HG03521 (cell line): ENCODE measurements at regions not wholly inside any gene's neighbourhood (a gene's known extent, or its start where the extent isn't known, plus 50 kb on each side); places are given as distances from the start of the nearest gene placed in this dataset.
"Not testable (repeated sequence)": the region's sequence is repeated elsewhere in the genome, so short reads cannot be mapped to it uniquely, and the experiment has no call there.

ENCODE experiments used
- ATAC-seq: cut with Tn5 transposase; IDR thresholded peaks from one replicate; pipeline ENCODE4 v1.9.1; 2021; ENCODE audit warnings: mild to moderate bottlenecking, moderate library complexity; ENCODE audit not compliant: unreplicated experiment

DNA sequence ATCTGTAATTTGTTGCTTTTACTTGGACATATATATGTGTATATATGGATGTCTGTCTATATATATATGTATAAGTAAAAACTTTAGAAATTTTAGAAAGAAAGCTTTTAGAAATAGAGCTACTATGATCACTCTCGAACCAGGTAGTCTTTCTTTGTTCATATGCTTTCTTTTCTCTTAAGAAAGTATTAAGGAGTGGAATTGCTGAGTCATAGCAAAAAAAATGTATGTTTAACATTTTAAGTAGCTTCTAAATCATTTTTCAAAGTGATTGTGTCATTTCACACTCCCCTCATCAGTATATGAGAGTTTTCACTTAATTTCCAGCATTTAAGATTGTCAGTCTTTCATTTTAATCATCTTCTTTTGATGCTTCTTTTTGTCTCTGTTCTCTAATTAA is 447.9 kb upstream of the TECRL start:
- ATAC-seq: no peak

DNA sequence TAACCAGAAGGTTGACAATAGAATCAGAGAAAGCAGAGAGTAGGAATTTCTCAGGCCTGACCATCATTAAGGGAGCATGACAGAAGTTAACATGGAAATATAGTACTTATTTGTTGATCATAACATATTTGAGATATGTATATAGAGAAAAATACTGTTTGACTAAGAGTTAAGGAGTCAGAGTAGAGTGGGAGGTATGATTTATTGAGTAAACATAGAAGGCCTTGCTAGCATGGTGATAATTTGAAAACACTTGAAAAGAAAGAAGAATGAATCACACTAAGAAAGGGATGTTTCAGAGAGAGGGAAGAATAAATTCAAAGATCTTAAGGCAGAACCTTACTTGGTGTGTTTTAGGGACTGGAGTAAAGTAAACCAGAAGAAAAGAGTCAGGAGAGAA is 437.2 kb upstream of the TECRL start:
- ATAC-seq: no peak

DNA sequence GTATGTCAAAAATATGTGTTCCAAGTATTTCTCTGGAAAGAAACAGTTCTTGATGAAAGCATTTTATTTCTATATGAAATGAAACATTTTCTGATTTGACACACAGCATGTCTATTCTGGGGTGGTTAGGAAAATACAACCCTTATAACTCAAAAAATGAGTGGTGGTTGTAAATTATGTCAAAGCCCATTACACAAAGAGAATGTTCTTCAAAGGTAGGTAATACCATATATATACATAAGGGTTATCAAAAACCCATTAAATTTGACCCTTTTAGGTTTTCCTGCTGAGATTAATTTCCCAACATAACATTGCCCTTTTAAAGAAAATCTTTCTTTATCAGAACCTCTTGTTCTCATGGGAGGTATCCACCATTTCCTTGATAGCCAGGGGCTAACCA is 420.5 kb upstream of the TECRL start:
- ATAC-seq: no peak

GRCh38 chr4:64824591-64824990 is 415.3 kb upstream of the TECRL start:
- no peak for ATAC-seq

DNA sequence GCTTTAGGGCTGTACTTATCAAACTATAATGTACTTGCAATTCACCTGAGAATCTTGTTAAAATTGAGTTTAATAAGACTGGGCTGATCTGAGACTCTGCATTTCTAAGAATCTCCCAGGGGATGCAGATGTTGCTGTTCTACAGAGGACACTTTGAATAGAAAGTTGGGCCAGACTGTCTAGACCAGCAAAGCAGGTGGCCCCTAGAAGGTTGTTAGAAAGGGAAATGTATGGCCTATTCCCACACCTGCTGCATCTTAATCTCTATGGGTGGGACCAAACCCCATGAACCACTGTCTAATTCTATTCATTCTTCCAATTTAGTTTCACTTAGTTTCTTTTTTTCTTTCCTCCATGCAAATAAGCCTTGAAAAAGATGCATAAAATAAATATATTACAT is 413.2 kb upstream of the TECRL start:
- ATAC-seq: no peak

- no peak for ATAC-seq
Observed at GRCh38 chr4:64821219-64821976, 412.1 kb upstream of the TECRL start.

DNA sequence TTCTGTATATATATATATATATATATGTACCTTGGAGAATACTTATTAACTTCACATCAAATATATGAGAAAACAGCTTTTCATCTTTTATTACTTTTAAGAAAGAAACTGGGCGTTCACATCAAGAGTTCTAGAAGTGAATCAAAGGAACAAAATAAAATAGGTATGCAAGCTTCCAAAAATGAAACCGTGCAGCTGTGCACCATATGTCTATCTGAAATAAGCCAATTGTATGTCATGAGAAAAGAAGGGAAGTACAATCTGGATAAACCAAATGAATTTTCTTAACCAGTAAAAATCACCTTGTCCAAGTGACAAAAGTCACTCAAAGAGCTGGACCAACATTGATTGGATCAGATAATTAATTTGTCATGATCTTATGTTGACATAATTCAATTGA is 405.4 kb upstream of the TECRL start:
- no peak for ATAC-seq

- no peak for ATAC-seq
Observed at GRCh38 chr4:64807821-64808220, 398.6 kb upstream of the TECRL start.

- ATAC-seq: no peak
Observed at GRCh38 chr4:64799751-64800150, 390.5 kb upstream of the TECRL start.

GRCh38 chr4:64798828-64799227 is 389.6 kb upstream of the TECRL start:
- ATAC-seq: not testable (repeated sequence)

DNA sequence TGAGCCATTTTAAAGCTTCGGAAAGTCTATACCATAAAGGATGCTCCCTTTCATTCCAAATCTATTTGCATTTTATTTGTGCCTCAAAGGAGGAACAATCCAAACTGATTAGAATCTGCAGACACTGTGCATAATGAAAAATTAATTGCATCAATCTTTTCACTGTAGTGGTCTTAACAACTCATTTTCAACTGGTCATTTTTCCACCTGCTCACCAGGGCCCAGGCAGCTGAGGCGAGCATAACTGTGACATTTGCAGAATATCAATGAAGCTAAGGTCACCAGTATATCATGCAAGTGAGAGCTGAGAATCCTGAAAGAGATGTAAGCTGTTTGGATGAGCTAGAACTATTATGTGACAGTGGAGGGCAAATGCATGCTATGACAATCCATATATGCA is 387.3 kb upstream of the TECRL start:
- ATAC-seq: no peak

GRCh38 chr4:64784125-64784524 is 374.9 kb upstream of the TECRL start:
- ATAC-seq: no peak

DNA sequence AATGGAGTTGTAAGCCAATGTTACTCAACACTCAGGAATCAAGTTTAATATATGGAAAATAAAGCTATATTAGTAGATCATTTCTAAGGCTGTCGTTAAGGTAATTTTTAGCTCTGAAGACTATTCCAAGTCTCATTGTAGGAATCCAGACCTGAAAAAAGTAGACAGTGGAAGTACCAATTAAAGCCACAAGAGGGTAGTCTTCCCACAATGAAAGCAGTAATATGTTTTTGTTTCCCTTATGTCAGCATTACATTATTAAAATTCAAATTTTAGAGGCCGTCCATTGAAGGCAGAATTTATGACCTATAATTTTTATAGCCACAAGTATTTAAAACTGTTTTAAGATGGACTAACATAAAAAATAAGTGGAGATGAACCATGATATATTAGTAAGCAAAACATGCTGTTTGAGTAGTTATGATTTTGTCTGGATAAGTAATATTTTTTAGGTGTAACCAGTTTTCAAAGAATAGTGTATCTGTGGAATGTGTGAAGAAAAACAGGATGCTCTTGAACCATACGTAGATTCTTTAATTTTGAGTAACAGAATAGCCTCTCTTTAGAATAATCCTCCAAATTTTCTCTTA is 372.6 kb upstream of the TECRL start:
- ATAC-seq: no peak

- ATAC-seq: no peak
Observed at GRCh38 chr4:64780664-64781063, 371.4 kb upstream of the TECRL start.

DNA sequence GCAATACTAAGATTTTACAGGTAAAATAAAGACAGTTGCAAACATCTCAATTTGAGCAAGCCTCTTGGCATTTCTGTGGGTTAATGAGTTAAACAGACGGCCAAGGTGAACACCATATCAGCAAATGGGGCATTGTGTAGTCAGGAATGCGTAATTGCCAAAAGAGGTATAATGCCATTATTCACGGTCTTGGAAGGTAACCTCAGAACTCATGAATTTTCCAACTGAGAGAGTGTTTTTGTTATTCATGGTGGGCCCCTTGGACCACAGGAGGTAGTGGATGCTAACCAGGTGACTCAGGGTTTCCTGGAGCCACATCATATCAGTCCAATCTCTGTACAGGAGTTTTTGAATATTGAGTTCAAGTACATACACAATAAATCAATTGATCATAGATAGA is 368.0 kb upstream of the TECRL start:
- ATAC-seq: no peak

DNA sequence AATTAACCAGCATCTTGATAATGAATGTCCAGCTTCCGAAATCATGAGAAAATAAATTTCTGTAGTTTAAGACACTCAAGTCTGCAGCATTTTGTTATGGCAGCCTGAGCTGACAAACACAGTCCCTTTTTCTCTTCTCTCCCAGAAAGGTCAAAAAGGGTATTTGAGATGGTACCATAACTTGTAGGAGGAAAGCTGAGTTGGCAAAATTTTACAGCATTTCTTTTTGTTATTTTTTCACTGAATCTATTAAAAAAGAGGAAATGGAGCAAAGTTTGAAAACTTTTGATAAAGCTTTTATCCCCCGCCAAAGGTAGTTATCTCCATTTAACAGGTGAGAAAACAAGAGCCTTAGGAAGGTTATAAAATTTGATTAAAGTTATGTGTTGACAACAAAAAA is 367.6 kb upstream of the TECRL start:
- ATAC-seq: no peak

DNA sequence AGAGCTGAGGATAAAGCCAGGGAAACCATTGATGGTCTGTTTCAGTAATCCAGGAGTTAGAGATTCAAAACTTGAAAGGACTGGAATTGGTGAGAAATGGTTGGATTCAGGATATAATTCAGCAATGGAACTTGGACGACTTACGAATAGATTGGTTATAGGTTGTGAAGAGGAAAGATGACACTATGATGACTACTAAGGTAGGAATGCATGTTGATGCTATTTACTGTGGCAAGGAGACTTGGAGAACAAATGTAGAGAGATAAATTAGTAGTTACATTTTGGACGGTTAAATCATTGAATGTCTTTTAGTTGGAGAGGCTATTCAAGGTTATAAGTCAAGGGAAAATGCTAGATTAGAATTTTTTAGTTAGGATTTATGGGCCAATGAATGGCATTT is 365.4 kb upstream of the TECRL start:
- no peak for ATAC-seq

DNA sequence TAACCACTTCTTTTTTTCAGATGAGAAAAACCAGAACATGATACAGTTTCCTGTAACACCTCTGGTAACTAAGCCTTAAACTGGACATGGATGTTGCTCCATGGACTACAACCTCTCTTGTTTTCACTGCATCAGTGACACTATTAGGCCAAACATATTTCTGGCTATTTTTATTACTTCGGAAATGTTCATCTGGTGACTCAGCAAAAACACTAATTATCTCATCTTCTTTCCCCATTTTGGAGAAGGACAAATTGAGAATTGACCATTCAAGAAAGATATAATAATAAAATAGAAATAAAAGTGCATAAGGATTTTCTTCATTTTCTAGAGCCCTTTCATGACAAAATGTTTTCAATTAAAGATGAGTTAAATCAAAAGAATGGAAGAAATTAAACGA is 361.9 kb upstream of the TECRL start:
- ATAC-seq: no peak

DNA sequence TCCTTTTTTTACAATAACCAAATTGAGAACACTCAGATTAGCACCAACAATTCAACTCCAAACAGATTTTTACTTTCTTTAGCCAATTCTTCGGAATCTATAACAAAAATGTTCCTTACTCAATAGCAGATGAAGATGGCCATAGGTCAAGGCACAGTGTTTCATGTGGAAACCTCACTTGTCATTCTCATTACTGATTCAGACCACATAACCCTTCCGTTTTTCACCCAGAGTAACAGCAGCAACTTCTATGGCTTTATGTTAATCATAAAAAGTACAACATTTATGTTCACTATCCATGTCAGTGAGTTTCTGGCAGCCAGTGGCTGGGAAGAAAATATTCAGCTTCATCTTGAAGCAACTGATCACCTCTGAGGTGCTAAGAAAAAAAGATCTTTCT is 358.3 kb upstream of the TECRL start:
- ATAC-seq: no peak

DNA sequence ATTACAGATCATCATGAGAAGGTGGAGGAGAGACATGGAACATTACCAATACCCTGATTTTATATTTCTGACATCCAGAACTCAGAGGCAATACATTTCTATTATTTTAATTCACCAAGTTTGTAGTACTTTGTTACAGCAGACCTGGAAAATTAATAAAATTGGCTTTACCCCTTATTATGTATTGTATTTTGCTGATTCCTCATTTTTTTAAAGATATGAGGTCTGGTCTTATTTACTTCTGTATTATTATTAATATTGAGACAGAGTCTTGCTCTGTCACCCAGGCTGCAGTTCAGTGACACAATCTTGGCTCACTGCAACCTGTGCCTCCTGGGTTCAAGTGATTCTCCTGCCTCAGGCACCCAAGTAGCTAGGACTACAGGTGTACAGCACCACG is 357.3 kb upstream of the TECRL start:
- no peak for ATAC-seq

DNA sequence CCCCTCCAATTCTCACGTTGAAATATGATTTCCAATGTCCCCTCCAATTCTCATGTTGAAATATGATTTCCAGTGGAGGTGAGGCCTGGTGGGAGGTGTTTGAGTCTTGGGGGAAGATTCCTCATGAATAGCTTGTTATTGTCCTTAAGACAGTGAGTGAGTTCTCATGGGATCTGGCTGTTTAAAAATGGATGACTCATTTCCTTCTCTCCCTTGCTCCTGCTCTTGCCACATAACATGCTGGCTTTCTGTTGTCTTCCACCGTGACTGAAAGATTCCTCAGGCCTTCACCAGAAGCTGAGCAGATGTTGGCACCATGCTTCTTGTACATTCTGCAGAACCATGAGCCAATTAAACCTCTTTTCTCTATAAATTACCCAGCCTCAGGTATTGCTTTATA is 346.8 kb upstream of the TECRL start:
- ATAC-seq: no peak

DNA sequence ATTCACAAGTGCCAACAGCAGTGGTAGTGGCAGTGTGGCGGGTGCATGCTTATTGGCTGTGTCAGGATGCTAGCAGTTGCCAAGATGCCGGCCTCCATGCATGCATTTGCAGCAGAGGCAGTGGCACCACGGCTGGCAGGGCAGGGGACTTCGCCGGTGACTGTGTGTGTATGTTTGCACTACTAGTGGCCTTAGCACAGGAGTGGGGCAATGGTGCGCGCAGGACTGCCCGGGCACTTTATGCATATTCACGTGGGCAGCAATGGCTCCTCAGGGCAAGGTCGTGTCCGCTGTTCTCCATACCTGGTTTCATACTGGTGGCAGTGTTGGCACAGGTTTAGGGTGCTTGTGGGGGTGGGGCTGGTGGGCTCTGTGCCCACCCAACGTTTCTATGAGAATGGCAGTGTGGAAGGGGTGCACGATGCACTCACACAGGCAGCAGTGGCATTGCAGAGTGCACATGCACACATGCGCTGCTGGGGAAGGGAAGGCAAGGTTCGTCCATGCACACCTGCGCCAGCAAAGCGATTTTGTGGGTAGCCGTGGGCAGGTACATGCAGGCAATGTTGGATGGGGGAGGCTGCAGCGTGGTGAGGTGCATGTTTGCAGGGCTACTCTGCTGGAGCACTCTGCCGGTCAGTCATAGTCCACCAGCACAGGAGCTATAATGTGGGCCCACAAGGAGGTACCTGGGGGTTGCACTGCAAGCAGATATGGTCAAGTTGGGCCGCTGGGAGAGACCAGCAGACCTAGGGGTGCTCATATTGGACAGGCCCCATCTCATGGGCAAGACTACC is 338.9 kb upstream of the TECRL start:
- ATAC-seq: no peak
